Neural cell (in vitro differentiated cells): ENCODE measurements at regions not wholly inside any gene's neighbourhood (a gene's known extent, or its start where the extent isn't known, plus 50 kb on each side); places are given as distances from the start of the nearest gene placed in this dataset.

Source experiments
- H2AFZ ChIP-seq: fragments of 200-600, 300-800 bp; sonication (generic), shearing (Covaris generic); 2 replicates; pipeline ENCODE4 v1.6.0; 2014; ENCODE audit warnings: low read depth, mild to moderate bottlenecking, antibody characterized with exemption, low read length, moderate library complexity
- H3F3A ChIP-seq: fragments of 200-600 bp; shearing (Covaris generic); 2 replicates; pipeline ENCODE4 v1.6.1; 2016; ENCODE audit warnings: mild to moderate bottlenecking, moderate library complexity, mixed read lengths, antibody characterized with exemption, low read length; ENCODE audit not compliant: insufficient read depth, poor library complexity, severe bottlenecking
- H3K27ac ChIP-seq: fragments of 200-600, 300-800 bp; sonication (generic), shearing (Covaris generic); 2 replicates; pipeline ENCODE4 v1.5.1; 2014; ENCODE audit warnings: mild to moderate bottlenecking, low read length, moderate library complexity
- H3K27me3 ChIP-seq: fragments of 300-800, 200-600 bp; sonication (generic), shearing (Covaris generic); 2 replicates; pipeline ENCODE4 v1.6.0; 2014; ENCODE audit warnings: mild to moderate bottlenecking, low read depth, low read length, moderate library complexity; ENCODE audit not compliant: insufficient read depth
- H3K36me3 ChIP-seq: fragments of 300-800, 200-600 bp; sonication (generic), shearing (Covaris generic); 2 replicates; pipeline ENCODE4 v1.5.1; 2014; ENCODE audit warnings: mild to moderate bottlenecking, antibody characterized with exemption, low read length, moderate library complexity; ENCODE audit not compliant: insufficient read depth
- H3K4me2 ChIP-seq: fragments of 300-800, 200-600 bp; sonication (generic), shearing (Covaris generic); 2 replicates; pipeline ENCODE4 v1.6.0; 2014; ENCODE audit warnings: mild to moderate bottlenecking, low read length
- H3K4me3 ChIP-seq: fragments of 300-800, 200-600 bp; sonication (generic), shearing (Covaris generic); 2 replicates; pipeline ENCODE4 v1.5.1; 2014; ENCODE audit warnings: mild to moderate bottlenecking, low read length, moderate library complexity
- H3K79me2 ChIP-seq: fragments of 200-600 bp; shearing (Covaris generic); replicated peaks from 2 replicates; pipeline ENCODE4 v1.6.0; 2014; ENCODE audit warnings: mild to moderate bottlenecking, low read length, moderate library complexity; ENCODE audit not compliant: insufficient read depth
- H3K9ac ChIP-seq: fragments of 300-800, 200-600 bp; sonication (generic), shearing (Covaris generic); 2 replicates; pipeline ENCODE4 v1.6.1; 2016; ENCODE audit warnings: mild to moderate bottlenecking, low read length, mixed read lengths
- H3K9me2 ChIP-seq: fragments of 200-600 bp; shearing (Covaris generic); 2 replicates; pipeline ENCODE4 v1.6.1; 2016; ENCODE audit warnings: mild to moderate bottlenecking, low read length, mixed read lengths; ENCODE audit not compliant: insufficient read depth
- H3K9me3 ChIP-seq: fragments of 200-600, 300-800 bp; sonication (generic), shearing (Covaris generic); 2 replicates; pipeline ENCODE4 v1.6.1; 2016; ENCODE audit warnings: mild to moderate bottlenecking, mixed run types, low read length, moderate library complexity, mixed read lengths
- H4K20me1 ChIP-seq: fragments of 200-600 bp; shearing (Covaris generic); 2 replicates; pipeline ENCODE4 v1.6.1; 2016; ENCODE audit warnings: mild to moderate bottlenecking, mixed run types; ENCODE audit not compliant: insufficient read depth
- EP300 ChIP-seq: fragments of 450-650 bp; conservative IDR thresholded peaks from 2 replicates; pipeline ENCODE4 v1.6.1; 2014; ENCODE audit warnings: antibody characterized with exemption, mild to moderate bottlenecking, moderate library complexity; ENCODE audit not compliant: poor library complexity, severe bottlenecking
- EZH2 ChIP-seq: fragments of 200-600, 300-800 bp; shearing (Covaris generic), sonication (generic); IDR thresholded peaks from 2 replicates; pipeline ENCODE4 v1.6.1; 2014; ENCODE audit warnings: antibody characterized with exemption, low read length, borderline replicate concordance, mild to moderate bottlenecking; ENCODE audit not compliant: insufficient read depth, poor library complexity, severe bottlenecking
- MXI1 ChIP-seq: fragments of 450-650 bp; conservative IDR thresholded peaks from 2 replicates; pipeline ENCODE4 v1.6.1; 2014; ENCODE audit warnings: antibody characterized with exemption, mild to moderate bottlenecking; ENCODE audit not compliant: poor library complexity, severe bottlenecking
- POLR2AphosphoS5 ChIP-seq: IDR thresholded peaks from 2 replicates; pipeline ENCODE4 v1.6.1; 2012
- RAD21 ChIP-seq: fragments of 450-650 bp; conservative IDR thresholded peaks from 2 replicates; pipeline ENCODE4 v1.6.1; 2014; ENCODE audit warnings: antibody characterized with exemption, mild to moderate bottlenecking, moderate library complexity
- SMC3 ChIP-seq: fragments of 450-650 bp; conservative IDR thresholded peaks from 2 replicates; pipeline ENCODE4 v1.6.1; 2014; ENCODE audit warnings: antibody characterized with exemption, mild to moderate bottlenecking, moderate library complexity; ENCODE audit not compliant: poor library complexity
- TAF1 ChIP-seq: IDR thresholded peaks from 2 replicates; pipeline ENCODE4 v1.6.1; 2012; ENCODE audit warnings: low read depth
- TF ChIP-seq, protein P1 (sequence below): IDR thresholded peaks from 2 replicates; pipeline ENCODE4 v1.6.1; 2012; ENCODE audit warnings: borderline replicate concordance
- TF ChIP-seq, protein P2 (sequence below): fragments of 450-650 bp; IDR thresholded peaks from 2 replicates; pipeline ENCODE4 v1.5.1; 2014; ENCODE audit warnings: antibody characterized with exemption, mild to moderate bottlenecking, moderate library complexity; ENCODE audit not compliant: poor library complexity, severe bottlenecking

GRCh38 chr14:55514819-55515490, 65.1 kb upstream of the KTN1 start:
- Histone ChIP-seq H4K20me1 (no peaks in the 10 kb centered on the region), H3K9ac (no peak overlapping the region), H3K79me2 (no peaks in the 10 kb centered on the region), H3K9me3 (no peaks in the 10 kb centered on the region), H3K4me2 (no peak overlapping the region), H3K9me2 (no peaks in the 10 kb centered on the region), H3K36me3 (no peaks in the 10 kb centered on the region), H3F3A (no peaks in the 10 kb centered on the region), H3K27me3 (no peaks in the 10 kb centered on the region), H3K27ac (peak overlapping the region; percentile 58), H2AFZ (no peak overlapping the region), H3K4me3 (no peak overlapping the region)
- no peak for TF ChIP-seq POLR2AphosphoS5
- no peak for TF ChIP-seq TAF1
- no peak for TF ChIP-seq EP300
- no peak for TF ChIP-seq RAD21
- TF ChIP-seq, protein P1, sequence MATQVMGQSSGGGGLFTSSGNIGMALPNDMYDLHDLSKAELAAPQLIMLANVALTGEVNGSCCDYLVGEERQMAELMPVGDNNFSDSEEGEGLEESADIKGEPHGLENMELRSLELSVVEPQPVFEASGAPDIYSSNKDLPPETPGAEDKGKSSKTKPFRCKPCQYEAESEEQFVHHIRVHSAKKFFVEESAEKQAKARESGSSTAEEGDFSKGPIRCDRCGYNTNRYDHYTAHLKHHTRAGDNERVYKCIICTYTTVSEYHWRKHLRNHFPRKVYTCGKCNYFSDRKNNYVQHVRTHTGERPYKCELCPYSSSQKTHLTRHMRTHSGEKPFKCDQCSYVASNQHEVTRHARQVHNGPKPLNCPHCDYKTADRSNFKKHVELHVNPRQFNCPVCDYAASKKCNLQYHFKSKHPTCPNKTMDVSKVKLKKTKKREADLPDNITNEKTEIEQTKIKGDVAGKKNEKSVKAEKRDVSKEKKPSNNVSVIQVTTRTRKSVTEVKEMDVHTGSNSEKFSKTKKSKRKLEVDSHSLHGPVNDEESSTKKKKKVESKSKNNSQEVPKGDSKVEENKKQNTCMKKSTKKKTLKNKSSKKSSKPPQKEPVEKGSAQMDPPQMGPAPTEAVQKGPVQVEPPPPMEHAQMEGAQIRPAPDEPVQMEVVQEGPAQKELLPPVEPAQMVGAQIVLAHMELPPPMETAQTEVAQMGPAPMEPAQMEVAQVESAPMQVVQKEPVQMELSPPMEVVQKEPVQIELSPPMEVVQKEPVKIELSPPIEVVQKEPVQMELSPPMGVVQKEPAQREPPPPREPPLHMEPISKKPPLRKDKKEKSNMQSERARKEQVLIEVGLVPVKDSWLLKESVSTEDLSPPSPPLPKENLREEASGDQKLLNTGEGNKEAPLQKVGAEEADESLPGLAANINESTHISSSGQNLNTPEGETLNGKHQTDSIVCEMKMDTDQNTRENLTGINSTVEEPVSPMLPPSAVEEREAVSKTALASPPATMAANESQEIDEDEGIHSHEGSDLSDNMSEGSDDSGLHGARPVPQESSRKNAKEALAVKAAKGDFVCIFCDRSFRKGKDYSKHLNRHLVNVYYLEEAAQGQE = no peak
- no peak for TF ChIP-seq EZH2
- TF ChIP-seq, protein P2, sequence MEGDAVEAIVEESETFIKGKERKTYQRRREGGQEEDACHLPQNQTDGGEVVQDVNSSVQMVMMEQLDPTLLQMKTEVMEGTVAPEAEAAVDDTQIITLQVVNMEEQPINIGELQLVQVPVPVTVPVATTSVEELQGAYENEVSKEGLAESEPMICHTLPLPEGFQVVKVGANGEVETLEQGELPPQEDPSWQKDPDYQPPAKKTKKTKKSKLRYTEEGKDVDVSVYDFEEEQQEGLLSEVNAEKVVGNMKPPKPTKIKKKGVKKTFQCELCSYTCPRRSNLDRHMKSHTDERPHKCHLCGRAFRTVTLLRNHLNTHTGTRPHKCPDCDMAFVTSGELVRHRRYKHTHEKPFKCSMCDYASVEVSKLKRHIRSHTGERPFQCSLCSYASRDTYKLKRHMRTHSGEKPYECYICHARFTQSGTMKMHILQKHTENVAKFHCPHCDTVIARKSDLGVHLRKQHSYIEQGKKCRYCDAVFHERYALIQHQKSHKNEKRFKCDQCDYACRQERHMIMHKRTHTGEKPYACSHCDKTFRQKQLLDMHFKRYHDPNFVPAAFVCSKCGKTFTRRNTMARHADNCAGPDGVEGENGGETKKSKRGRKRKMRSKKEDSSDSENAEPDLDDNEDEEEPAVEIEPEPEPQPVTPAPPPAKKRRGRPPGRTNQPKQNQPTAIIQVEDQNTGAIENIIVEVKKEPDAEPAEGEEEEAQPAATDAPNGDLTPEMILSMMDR = no peak
- TF ChIP-seq MXI1 = no peak
- TF ChIP-seq SMC3 = no peak

GRCh38 chr14:55516776-55517175, 63.2 kb upstream of the KTN1 start:
- no peak overlapping the region for H3K9ac ChIP-seq
- H4K20me1 ChIP-seq = no peaks in the 10 kb centered on the region
- H3F3A ChIP-seq = no peaks in the 10 kb centered on the region
- TF ChIP-seq POLR2AphosphoS5 = no peak
- TF ChIP-seq, protein P1 = no peak
- no peak for TF ChIP-seq SMC3
- no peak for TF ChIP-seq MXI1
- TF ChIP-seq TAF1 = no peak
- TF ChIP-seq, protein P2 = no peak
- TF ChIP-seq RAD21 = no peak
- TF ChIP-seq EP300 = no peak
- TF ChIP-seq EZH2 = no peak
- no peaks in the 10 kb centered on the region for H3K9me3 ChIP-seq
- H3K27ac ChIP-seq = no peak overlapping the region
- no peak overlapping the region for H2AFZ ChIP-seq
- H3K36me3 ChIP-seq = no peaks in the 10 kb centered on the region
- H3K4me2 ChIP-seq = no peak overlapping the region
- H3K4me3 ChIP-seq = no peak overlapping the region
- H3K79me2 ChIP-seq = no peaks in the 10 kb centered on the region
- H3K9me2 ChIP-seq = no peaks in the 10 kb centered on the region
- no peaks in the 10 kb centered on the region for H3K27me3 ChIP-seq
